Thymus (tissue), 11 donors: ENCODE measurements at regions not wholly inside any gene's neighbourhood (a gene's known extent, or its start where the extent isn't known, plus 50 kb on each side); places are given as distances from the start of the nearest gene placed in this dataset.
"Not testable (repeated sequence)": the region's sequence is repeated elsewhere in the genome, so short reads cannot be mapped to it uniquely, and the experiment has no call there.

Source experiments
- DNase-seq, 9 donors: peaks; one replicate each; pipeline ENCODE4 v3.0.0-alpha.2; 2013; ENCODE audit warnings: low spot score in 9 of 9, low read depth in 6 of 9, missing footprints in 1 of 9
- H3K27ac ChIP-seq, 2 donors: one replicate each; pipeline ENCODE4 v1.5.1; 2013; ENCODE audit warnings: control low read depth in 1 of 2, low read depth in 1 of 2, low read length in 1 of 2, mild to moderate bottlenecking in 1 of 2, moderate library complexity in 1 of 2
- H3K27me3 ChIP-seq, 2 donors: one replicate each; pipeline ENCODE4 v1.5.1; 2013; ENCODE audit warnings: low read length in 1 of 2; ENCODE audit not compliant: control insufficient read depth in 2 of 2, insufficient read depth in 1 of 2
- H3K36me3 ChIP-seq, 2 donors: one replicate each; pipeline ENCODE4 v1.5.1; 2013; ENCODE audit warnings: low read length in 1 of 2, mild to moderate bottlenecking in 1 of 2, moderate library complexity in 1 of 2; ENCODE audit not compliant: control insufficient read depth in 2 of 2, insufficient read depth in 2 of 2
- H3K4me1 ChIP-seq, 2 donors: one replicate each; pipeline ENCODE4 v1.5.1; 2013; ENCODE audit warnings: low read length in 2 of 2; ENCODE audit not compliant: control insufficient read depth in 2 of 2, insufficient read depth in 2 of 2
- H3K4me3 ChIP-seq, 2 donors: one replicate each; pipeline ENCODE4 v1.5.1; 2013; ENCODE audit warnings: low read length in 2 of 2, control low read depth in 1 of 2, mild to moderate bottlenecking in 1 of 2
- H3K9me3 ChIP-seq, 2 donors: one replicate each; pipeline ENCODE4 v1.5.1; 2013; ENCODE audit warnings: low read length in 1 of 2, mild to moderate bottlenecking in 1 of 2; ENCODE audit not compliant: control insufficient read depth in 2 of 2, insufficient read depth in 1 of 2
- WGBS: extraction: QIAGEN DNeasy Blood & Tissue Kit; methylation state at CpG from one replicate; pipeline ENCODE4 v1.1.7; 2013; 5-methylcytosine and 5-hydroxymethylcytosine counted together
- donor health status: healthy.

GRCh38 chrX:155819966-155820491, 61.1 kb upstream of the VAMP7 start:
- no peaks in the 10 kb centered on the region for H3K36me3 ChIP-seq
- no peaks in the 10 kb centered on the region for H3K4me1 ChIP-seq
- peak; percentile 7 to 63 (median 16) for DNase-seq
- 69% methylated on average over 3 of the region's 3 CpGs for WGBS
- H3K4me3 ChIP-seq, result no peak overlapping the region
- no peaks in the 10 kb centered on the region for H3K27me3 ChIP-seq
- H3K9me3 ChIP-seq, result no peaks in the 10 kb centered on the region
- H3K27ac ChIP-seq, result no peak overlapping the region

GRCh38 chrX:155819525-155819924, 61.6 kb upstream of the VAMP7 start:
- Histone ChIP-seq H3K36me3 (no peaks in the 10 kb centered on the region), H3K27ac (no peak overlapping the region), H3K27me3 (no peaks in the 10 kb centered on the region), H3K9me3 (no peaks in the 10 kb centered on the region), H3K4me1 (no peaks in the 10 kb centered on the region), H3K4me3 (no peak overlapping the region)
- DNase-seq, result no peak

- H3K4me1 ChIP-seq, H3K9me3 ChIP-seq, H3K4me3 ChIP-seq, DNase-seq, H3K36me3 ChIP-seq, H3K27ac ChIP-seq, H3K27me3 ChIP-seq: not testable (repeated sequence)
- 88% methylated on average over 8 of the region's 8 CpGs for WGBS
These were observed 66.8 kb upstream of the VAMP7 start for GRCh38 chrX:155814391-155814790.

- no peaks in the 10 kb centered on the region for H3K4me1 ChIP-seq
- 90% methylated on average over 1 of the region's 1 CpG for WGBS
- H3K27me3 ChIP-seq, result no peaks in the 10 kb centered on the region
These were observed 101.3 kb upstream of the VAMP7 start for GRCh38 chrX:155779831-155780230.

GRCh38 chrX:155778844-155779553, 102.1 kb upstream of the VAMP7 start:
- no peak for DNase-seq
- no peaks in the 10 kb centered on the region for H3K27me3 ChIP-seq
- no peaks in the 10 kb centered on the region for H3K9me3 ChIP-seq
- no peak overlapping the region for H3K4me3 ChIP-seq
- H3K4me1 ChIP-seq, result no peaks in the 10 kb centered on the region
- WGBS, result 67% methylated on average over 5 of the region's 5 CpGs
- H3K27ac ChIP-seq, result no peak overlapping the region
- no peaks in the 10 kb centered on the region for H3K36me3 ChIP-seq

More at GRCh38 chrX:155779831-155780230, 101.3 kb upstream of the VAMP7 start:
- H3K27ac ChIP-seq, result no peak overlapping the region
- no peaks in the 10 kb centered on the region for H3K36me3 ChIP-seq
- no peaks in the 10 kb centered on the region for H3K9me3 ChIP-seq
- no peak overlapping the region for H3K4me3 ChIP-seq
- no peak for DNase-seq

GRCh38 chrX:155774387-155774786, 106.8 kb upstream of the VAMP7 start:
- Histone ChIP-seq H3K27me3 (no peaks in the 10 kb centered on the region), H3K36me3 (no peaks in the 10 kb centered on the region), H3K4me1 (no peaks in the 10 kb centered on the region), H3K4me3 (no peak overlapping the region), H3K27ac (no peak overlapping the region), H3K9me3 (no peaks in the 10 kb centered on the region)
- DNase-seq, result no peak
- WGBS, result 79% methylated on average over 8 of the region's 8 CpGs

- Histone ChIP-seq H3K4me3 (peak overlapping the region in 1 of 2 donors; percentile 22), H3K9me3 (no peaks in the 10 kb centered on the region), H3K27me3 (peaks cover 0 to 2% of the 10 kb centered on the region in 2 donors), H3K4me1 (peaks cover 0 to 3% of the 10 kb centered on the region in 2 donors), H3K27ac (no peak overlapping the region), H3K36me3 (no peaks in the 10 kb centered on the region)
- peak in 2 of 9 donors; percentile 2 to 7 for DNase-seq
- 51% methylated on average over 24 of the region's 24 CpGs for WGBS
These were observed 113.0 kb upstream of the VAMP7 start for GRCh38 chrX:155767876-155768769.

- Histone ChIP-seq H3K4me3 (peak overlapping the region; percentile 17 to 22), H3K9me3 (no peaks in the 10 kb centered on the region), H3K27me3 (peaks cover 0 to 2% of the 10 kb centered on the region in 2 donors), H3K27ac (no peak overlapping the region), H3K36me3 (no peaks in the 10 kb centered on the region), H3K4me1 (peaks cover 0 to 3% of the 10 kb centered on the region in 2 donors)
- WGBS, result 32% methylated on average over 19 of the region's 19 CpGs
- peak in 8 of 9 donors; percentile 9 to 62 (median 29) for DNase-seq
These were observed 113.9 kb upstream of the VAMP7 start for GRCh38 chrX:155767051-155767875.
